GM13977 (cell line): ENCODE measurements at regions not wholly inside any gene's neighbourhood (a gene's known extent, or its start where the extent isn't known, plus 50 kb on each side); places are given as distances from the start of the nearest gene placed in this dataset.

Experiments used
- DNase-seq: peaks from one replicate; pipeline ENCODE4 v3.0.0; 2012; ENCODE audit warnings: low spot score
- in situ Hi-C: fragments of 300-500 bp; cut with MboI; formaldehyde crosslinking; loops from one replicate; pipeline ENCODE4 v1.12.0; 2022; ENCODE audit warnings: low sequenced_read_pairs, low pct_unique_long_range_greater_than_20kb, mixed read lengths, inconsistent platforms; ENCODE audit not compliant: unreplicated experiment
- TF ChIP-seq, protein P1 (sequence below): IDR thresholded peaks from 2 replicates; pipeline ENCODE4 v1.5.1; 2012; ENCODE audit warnings: mild to moderate bottlenecking, control low read depth; ENCODE audit not compliant: insufficient read depth; ENCODE audit errors: extremely low read depth, missing control alignments

DNA sequence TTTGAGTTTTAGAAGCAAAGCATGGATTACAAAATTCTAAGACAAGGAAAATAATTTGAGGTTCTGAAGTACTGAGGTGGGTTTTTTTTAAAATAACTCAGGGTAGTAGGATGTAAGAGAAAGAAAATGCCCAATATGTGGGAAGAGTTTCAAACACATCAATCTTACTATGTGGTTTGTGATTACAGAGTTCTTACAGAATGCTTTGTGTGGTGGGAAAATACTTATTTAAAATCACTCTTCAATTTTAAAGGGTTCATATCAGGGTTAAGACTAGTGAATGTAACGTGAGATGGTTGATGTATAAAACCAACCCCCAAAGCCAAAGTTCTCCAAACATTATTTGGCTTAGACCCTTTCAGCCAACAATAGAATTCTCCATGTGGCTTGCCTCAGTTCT lies 173.5 kb downstream of the UBE2E3 start:
- in situ Hi-C loops = no loop called here
- no peak for DNase-seq
- TF ChIP-seq, protein P1, sequence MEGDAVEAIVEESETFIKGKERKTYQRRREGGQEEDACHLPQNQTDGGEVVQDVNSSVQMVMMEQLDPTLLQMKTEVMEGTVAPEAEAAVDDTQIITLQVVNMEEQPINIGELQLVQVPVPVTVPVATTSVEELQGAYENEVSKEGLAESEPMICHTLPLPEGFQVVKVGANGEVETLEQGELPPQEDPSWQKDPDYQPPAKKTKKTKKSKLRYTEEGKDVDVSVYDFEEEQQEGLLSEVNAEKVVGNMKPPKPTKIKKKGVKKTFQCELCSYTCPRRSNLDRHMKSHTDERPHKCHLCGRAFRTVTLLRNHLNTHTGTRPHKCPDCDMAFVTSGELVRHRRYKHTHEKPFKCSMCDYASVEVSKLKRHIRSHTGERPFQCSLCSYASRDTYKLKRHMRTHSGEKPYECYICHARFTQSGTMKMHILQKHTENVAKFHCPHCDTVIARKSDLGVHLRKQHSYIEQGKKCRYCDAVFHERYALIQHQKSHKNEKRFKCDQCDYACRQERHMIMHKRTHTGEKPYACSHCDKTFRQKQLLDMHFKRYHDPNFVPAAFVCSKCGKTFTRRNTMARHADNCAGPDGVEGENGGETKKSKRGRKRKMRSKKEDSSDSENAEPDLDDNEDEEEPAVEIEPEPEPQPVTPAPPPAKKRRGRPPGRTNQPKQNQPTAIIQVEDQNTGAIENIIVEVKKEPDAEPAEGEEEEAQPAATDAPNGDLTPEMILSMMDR = no peak

DNA sequence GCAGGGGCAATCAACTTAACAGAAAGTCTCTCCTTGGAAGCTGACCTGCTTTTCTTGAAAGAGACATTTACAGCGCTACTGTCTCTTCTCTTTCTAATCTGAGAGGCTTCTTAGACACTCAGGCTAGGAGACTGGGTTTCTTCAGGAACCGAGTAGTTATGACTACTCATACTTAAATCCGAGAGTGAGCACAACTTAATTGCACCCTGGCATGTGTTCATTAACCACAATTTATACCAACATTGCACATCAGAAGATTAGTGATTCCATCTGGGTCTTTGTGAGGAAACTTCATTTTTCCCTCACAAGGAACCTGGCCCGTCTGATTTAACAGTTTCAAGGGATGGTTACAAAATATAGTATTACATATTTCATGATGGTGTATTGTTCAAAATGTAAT lies 176.9 kb downstream of the UBE2E3 start:
- DNase-seq = no peak
- TF ChIP-seq, protein P1 = no peak
- in situ Hi-C loops = no loop called here

DNA sequence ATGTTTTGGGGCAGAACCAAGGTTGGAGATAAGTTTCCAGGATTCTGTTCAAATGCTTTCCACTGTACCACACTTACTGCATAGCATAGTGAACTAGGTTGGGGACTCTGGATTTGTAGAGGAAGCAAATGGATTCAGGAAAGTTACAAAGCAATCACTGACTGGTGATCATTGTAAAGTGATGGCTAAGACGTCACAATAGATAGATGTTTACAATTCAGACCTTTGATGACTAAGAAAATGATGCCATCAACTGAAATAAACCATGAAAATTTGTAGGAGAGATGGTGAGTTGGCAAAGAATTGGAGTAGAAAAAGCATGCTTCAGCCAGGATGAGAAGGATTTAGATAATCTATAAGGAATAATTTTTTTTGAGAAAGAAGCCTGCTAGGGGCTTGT lies 178.0 kb downstream of the UBE2E3 start:
- no peak for DNase-seq
- TF ChIP-seq, protein P1 = no peak
- in situ Hi-C loops = no loop called here

DNA sequence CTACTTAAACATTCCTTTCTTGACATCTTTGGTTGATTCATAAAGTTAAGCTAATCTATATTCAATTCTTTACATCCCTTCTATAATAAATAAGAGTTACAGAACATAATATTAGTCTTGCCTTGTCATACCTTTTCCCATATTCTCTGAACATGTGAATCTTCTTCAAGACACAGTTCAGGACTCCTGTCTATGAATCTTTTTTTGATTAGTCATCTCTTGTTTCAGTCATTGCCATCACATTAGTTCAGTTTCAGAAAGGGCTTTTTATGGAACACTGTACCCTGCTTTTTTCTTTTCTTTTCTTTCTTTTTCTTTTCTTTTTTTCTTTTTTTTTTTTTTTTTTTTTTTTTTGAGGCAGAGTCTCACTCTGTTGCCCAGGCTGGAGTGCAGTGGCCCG lies 181.2 kb downstream of the UBE2E3 start:
- DNase-seq = no peak
- in situ Hi-C loops = no loop called here
- TF ChIP-seq, protein P1 = no peak

DNA sequence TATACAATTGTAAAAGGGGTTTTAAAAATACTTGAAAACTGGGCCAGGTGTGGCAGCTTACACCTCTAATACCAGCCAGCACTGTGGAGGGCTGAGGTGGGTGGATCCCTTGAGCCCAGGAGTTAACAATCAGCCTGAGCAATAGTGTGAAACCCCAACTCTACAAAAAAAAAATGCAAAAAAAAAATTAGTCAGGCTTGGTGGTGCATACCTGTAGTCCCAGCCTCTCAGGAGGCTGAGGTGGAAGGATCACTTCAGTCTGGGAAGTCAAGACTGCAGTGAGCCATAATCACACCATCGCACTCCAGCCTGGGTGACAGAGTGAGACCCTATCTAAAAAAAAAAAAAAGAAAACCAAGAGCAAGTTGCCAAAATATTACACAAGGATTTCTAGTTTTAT lies 182.7 kb downstream of the UBE2E3 start:
- no peak for DNase-seq
- TF ChIP-seq, protein P1 = no peak
- in situ Hi-C loops = no loop called here

DNA sequence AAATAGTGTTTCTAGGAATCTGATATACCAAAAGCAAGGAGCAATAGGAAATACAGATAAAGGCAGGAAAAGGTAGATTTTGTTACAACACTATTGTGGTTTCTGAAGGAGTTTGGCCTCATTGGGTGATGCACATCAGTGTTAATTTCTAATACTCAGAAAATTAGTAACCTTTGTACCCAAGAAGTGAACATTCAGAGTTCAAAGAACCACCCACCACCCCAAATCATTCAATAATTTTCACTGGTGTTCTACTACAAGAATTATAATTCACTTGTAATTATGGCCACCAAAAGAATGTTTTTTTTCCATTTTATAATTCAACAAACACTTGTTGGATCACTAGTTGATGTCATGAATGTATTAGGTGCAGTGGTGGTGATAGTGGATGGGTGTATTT lies 183.3 kb downstream of the UBE2E3 start:
- in situ Hi-C loops = no loop called here
- TF ChIP-seq, protein P1 = no peak
- no peak for DNase-seq

DNA sequence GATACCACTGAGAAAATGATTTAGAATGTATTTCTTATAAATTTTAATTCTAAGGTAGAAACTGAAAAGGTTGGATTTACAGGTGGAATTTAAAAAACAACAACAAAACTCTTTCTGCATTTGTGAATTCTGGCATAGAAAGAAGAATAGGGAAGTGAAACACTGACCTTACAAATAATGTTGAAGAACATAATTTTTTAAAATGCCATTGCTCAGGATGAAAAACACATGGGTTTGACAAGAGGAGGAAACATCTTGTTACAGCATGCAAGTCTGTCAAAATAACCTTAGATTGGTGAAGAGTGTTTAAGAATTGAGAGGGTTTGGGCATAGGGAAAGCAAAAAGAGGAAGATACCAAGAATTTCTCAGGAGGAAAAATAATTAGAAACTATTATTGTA lies 184.3 kb downstream of the UBE2E3 start:
- peak; percentile 23 for DNase-seq
- TF ChIP-seq, protein P1 = no peak
- in situ Hi-C loops = no loop called here
